Fibroblast of the aortic adventitia (primary cell): ENCODE measurements at regions not wholly inside any gene's neighbourhood (a gene's known extent, or its start where the extent isn't known, plus 50 kb on each side); places are given as distances from the start of the nearest gene placed in this dataset.
A peak's percentile ranks its signal among the peaks of the same experiment; 100 is the strongest.

ENCODE experiments used
- DNase-seq: peaks from one replicate; pipeline ENCODE4 v3.0.0-alpha.2; 2010; ENCODE audit warnings: low read depth
- H3K4me3 ChIP-seq: 2 replicates; pipeline ENCODE4 v1.5.1; 2011; ENCODE audit warnings: low read depth, mild to moderate bottlenecking, control low read depth, low read length, moderate library complexity
- TF ChIP-seq, protein P1 (sequence below): IDR thresholded peaks from 2 replicates; pipeline ENCODE4 v1.5.1; 2011; ENCODE audit warnings: mild to moderate bottlenecking, low read length, control low read depth, inconsistent platforms; ENCODE audit not compliant: insufficient read depth

DNA sequence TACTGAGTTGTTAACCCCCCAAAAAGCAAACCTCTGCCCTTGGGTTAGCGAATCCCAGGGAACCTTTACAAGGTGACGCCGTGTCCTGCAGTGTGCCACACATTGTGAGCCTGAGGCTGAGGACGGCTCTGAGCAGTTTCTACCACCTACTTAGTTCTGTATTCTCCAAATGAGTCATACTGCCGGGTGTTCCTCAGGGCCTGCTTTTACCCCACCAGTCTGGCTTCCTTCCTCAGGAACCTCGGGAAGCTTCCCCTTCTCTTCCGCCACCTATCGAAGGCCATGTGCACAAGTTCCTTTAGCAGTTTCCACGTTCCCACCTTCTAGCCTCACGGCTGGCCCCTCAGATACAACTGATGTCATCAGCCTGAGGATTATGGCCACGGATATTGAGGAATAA lies 384.0 kb upstream of the TPM1 start:
- DNase-seq: no peak
- TF ChIP-seq, protein P1, sequence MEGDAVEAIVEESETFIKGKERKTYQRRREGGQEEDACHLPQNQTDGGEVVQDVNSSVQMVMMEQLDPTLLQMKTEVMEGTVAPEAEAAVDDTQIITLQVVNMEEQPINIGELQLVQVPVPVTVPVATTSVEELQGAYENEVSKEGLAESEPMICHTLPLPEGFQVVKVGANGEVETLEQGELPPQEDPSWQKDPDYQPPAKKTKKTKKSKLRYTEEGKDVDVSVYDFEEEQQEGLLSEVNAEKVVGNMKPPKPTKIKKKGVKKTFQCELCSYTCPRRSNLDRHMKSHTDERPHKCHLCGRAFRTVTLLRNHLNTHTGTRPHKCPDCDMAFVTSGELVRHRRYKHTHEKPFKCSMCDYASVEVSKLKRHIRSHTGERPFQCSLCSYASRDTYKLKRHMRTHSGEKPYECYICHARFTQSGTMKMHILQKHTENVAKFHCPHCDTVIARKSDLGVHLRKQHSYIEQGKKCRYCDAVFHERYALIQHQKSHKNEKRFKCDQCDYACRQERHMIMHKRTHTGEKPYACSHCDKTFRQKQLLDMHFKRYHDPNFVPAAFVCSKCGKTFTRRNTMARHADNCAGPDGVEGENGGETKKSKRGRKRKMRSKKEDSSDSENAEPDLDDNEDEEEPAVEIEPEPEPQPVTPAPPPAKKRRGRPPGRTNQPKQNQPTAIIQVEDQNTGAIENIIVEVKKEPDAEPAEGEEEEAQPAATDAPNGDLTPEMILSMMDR: no peak
- H3K4me3 ChIP-seq: no peak overlapping the region

DNA sequence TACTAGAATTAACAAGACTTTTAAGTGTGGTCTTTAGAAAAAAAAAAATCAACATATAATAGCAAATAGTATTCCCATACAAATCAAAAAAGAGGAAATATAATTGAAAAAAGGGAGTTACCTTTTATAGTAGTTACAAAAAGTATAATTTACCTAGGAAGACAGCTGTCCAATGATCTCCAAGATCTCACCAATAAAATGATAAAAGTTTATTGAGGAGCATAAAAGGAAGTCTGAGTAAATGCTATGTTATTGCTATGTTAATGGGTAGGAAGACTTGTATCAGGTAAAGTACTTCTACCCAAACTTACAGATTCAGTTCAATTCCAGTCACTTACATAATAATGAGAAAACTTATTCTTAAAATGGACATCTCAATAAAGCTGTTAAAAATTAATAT lies 379.0 kb upstream of the TPM1 start:
- TF ChIP-seq, protein P1: no peak
- no peak for DNase-seq
- H3K4me3 ChIP-seq: no peak overlapping the region

DNA sequence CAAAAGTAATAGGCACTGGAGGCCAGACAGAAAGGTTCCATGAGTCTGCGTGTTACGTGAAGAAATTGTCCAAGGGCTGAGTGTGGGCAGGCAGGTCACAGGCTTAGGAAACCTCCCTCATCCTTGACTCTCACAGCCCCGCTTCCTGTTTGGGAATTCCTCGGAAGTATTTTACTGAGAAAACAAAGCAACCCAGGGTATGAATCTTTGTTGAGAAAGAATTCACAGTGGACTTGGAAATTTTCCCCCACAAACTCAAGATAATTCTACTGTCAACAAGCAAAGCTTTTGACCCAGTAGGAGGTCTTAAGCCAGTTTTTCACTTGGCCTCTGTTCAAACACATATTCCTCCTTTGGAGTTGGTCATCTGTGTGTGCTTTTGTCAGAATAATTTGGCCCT lies 377.1 kb upstream of the TPM1 start:
- TF ChIP-seq, protein P1: no peak
- peak; percentile 10 for DNase-seq
- H3K4me3 ChIP-seq: no peak overlapping the region

DNA sequence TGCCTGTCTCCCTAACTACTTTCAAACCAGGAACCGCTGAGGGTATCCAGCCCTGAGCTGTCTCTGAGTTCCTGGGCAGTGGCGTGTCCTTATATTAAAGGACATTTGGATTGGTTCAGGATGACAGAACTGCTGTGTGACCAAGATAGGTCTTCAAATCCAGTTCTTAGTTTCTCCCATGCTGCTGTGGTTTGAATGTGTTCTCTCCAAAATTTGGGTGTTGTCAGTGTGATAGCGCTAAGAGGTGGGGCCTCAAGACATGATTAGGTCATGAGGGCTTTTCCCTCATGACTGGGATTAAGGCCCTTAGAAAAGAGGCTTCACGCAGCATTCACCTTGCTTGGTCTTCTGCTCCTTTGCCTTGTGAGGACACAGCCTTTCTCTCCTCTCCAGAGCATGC lies 376.5 kb upstream of the TPM1 start:
- no peak for DNase-seq
- no peak overlapping the region for H3K4me3 ChIP-seq
- TF ChIP-seq, protein P1: no peak

DNA sequence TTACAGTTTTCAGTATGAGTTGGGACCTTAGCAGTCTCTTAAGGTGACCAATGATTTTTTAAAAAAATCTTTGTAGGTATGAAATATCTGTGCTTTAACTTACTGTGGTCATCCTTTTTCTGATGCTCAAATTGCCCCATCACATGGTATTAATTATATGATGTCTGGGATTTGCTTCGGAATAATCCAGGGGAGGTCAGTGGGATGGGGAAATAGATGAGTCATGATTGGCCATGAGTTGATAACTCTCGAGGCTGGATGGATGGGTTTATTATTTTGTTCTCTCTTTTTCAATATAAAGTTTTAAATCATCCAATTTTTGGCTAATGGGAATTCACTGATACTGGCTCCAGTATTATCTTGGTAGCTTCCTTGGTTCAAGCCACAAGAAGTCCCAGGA lies 370.3 kb upstream of the TPM1 start:
- TF ChIP-seq, protein P1: no peak
- DNase-seq: peak; percentile 76
- H3K4me3 ChIP-seq: no peak overlapping the region

DNA sequence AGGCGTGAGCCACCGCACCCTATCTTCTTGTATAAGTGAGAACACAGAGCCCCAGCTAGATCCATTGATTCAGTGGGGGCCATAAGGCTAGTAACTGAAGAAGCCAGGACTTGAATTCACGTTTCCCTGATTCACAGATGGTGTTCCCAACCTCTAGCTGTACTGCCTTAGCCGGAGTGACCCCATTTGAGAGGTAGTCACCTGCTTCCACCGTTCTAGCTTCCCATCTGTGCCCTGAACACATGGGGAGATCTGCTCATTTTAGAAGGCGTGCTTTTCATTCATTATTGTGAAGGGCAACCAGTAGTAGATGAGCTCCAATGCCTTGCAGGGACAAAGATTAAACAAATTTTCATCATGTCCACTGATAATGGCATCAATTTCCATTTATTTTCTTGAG lies 365.7 kb upstream of the TPM1 start:
- no peak for DNase-seq
- H3K4me3 ChIP-seq: no peak overlapping the region
- TF ChIP-seq, protein P1: no peak
